ENCODE measurements at regions not wholly inside any gene's neighbourhood (a gene's known extent, or its start where the extent isn't known, plus 50 kb on each side); places are given as distances from the start of the nearest gene placed in this dataset.

GRCh38 chr3:147333098-147333497 lies 73.2 kb downstream of the ZIC4 start:
- DNase-seq (ENCODE audit: low spot score): no peak
- no peak for ATAC-seq
- H3K27ac Mint-ChIP-seq: no peak overlapping the region
- H3K4me1 Mint-ChIP-seq: no peaks in the 10 kb centered on the region
- ChIA-PET CTCF (no interaction called here), POLR2A (no interaction called here)
- no peaks in the 10 kb centered on the region for H3K9me3 Mint-ChIP-seq
- no peaks in the 10 kb centered on the region for H3K36me3 Mint-ChIP-seq
- no peaks in the 10 kb centered on the region; the same call in 1 of the 2 replicates for H3K27me3 Mint-ChIP-seq (ENCODE audit: low read depth)
- H3K4me3 Mint-ChIP-seq: no peak overlapping the region
- TF ChIP-seq CREB1 (CRISPR knock-in tag; IDR thresholded peaks at IDR 0.05) (no peak), ZNF317 (CRISPR knock-in tag; IDR thresholded peaks at IDR 0.05; ENCODE audit: borderline replicate concordance, low read depth) (no peak), AR (CRISPR knock-in tag; IDR thresholded peaks at IDR 0.05) (no peak), ZNF281 (CRISPR knock-in tag; IDR thresholded peaks at IDR 0.05) (no peak), NR3C1 (CRISPR knock-in tag; conservative IDR thresholded peaks at IDR 0.05; ENCODE audit: low read depth) (no peak), ZNF396 (CRISPR knock-in tag; IDR thresholded peaks at IDR 0.05; ENCODE audit: borderline replicate concordance) (no peak), CBFB (CRISPR knock-in tag; IDR thresholded peaks at IDR 0.05; ENCODE audit: low read depth) (no peak), PREB (CRISPR knock-in tag; IDR thresholded peaks at IDR 0.05; ENCODE audit: borderline replicate concordance) (no peak), ATF2 (CRISPR knock-in tag; IDR thresholded peaks at IDR 0.05; ENCODE audit: borderline replicate concordance, low read depth) (no peak), IRF1 (CRISPR knock-in tag; IDR thresholded peaks at IDR 0.05) (no peak), PRRX2 (CRISPR knock-in tag; IDR thresholded peaks at IDR 0.05) (no peak), FOXP4 (CRISPR knock-in tag; IDR thresholded peaks at IDR 0.05) (no peak), ZNF512 (CRISPR knock-in tag; IDR thresholded peaks at IDR 0.05; ENCODE audit: borderline replicate concordance) (no peak), NFE2L1 (CRISPR knock-in tag; IDR thresholded peaks at IDR 0.05) (no peak), NR2C2 (CRISPR knock-in tag; IDR thresholded peaks at IDR 0.05) (no peak), E2F5 (CRISPR knock-in tag; IDR thresholded peaks at IDR 0.05) (no peak), HMGXB4 (CRISPR knock-in tag; IDR thresholded peaks at IDR 0.05) (no peak), MYBL2 (CRISPR knock-in tag; IDR thresholded peaks at IDR 0.05) (no peak), USF1 (CRISPR knock-in tag; IDR thresholded peaks at IDR 0.05) (no peak)

All from WTC11 (cell line).